HepG2 (cell line): ENCODE measurements at regions not wholly inside any gene's neighbourhood (a gene's known extent, or its start where the extent isn't known, plus 50 kb on each side); places are given as distances from the start of the nearest gene placed in this dataset.

Experiments
- ATAC-seq: fragments of 200-7000 bp; cut with Tn5 transposase; 3 replicates; pipeline ENCODE4 v1.9.1; 2020; ENCODE audit warnings: mild to moderate bottlenecking, moderate library complexity
- BruUV-seq: library from RNA; stranded (reverse); fragments of 400-500 nt; replicated peaks from 2 replicates; lab custom pipeline; 2021; lab: Mats Ljungman, UMichigan
- CTCF ChIA-PET: fragments of 300-600 bp; formaldehyde crosslinking; extraction: SDS; loops from one replicate; lab custom pipeline; 2021; ENCODE audit warnings: low total read pairs, inconsistent platforms, low intra/inter-chr PET ratio; lab: Yijun Ruan, JAX
- POLR2A ChIA-PET: fragments of 350-600 bp; sonication (Branson Sonifier 250); formaldehyde crosslinking; loops from one replicate; lab custom pipeline; 2020; ENCODE audit warnings: antibody characterized with exemption, inconsistent platforms; lab: Yijun Ruan, JAX
- DNase-seq: peaks from one replicate; pipeline ENCODE4 v3.0.0-alpha.2; 2015; ENCODE audit warnings: low spot score
- FAIRE-seq: peaks from 3 replicates; lab custom pipeline; 2011; peaks lifted over from hg19 to GRCh38; lab: Jason Lieb, UNC
- H2AFZ ChIP-seq: one replicate; pipeline ENCODE4 v1.6.1; 2011; ENCODE audit warnings: low read length, inconsistent platforms
- H3K27ac ChIP-seq: fragments of 300-600 bp; 3 replicates; pipeline ENCODE4 v1.8.0; 2011; ENCODE audit warnings: mixed run types, mild to moderate bottlenecking, mixed read lengths, low read length, inconsistent platforms; ENCODE audit not compliant: insufficient read depth; ENCODE audit errors: extremely low read length
- H3K27me3 ChIP-seq, 2 experiments: fragments of 200-600 bp in 1 of 2; 2 replicates in 1 of 2; 3 replicates in 1 of 2; pipeline versions ENCODE4 v1.6.0 to v1.8.0; 2011; ENCODE audit warnings: low read length in 2 of 2, mild to moderate bottlenecking in 2 of 2, moderate library complexity in 2 of 2, inconsistent platforms in 1 of 2; ENCODE audit not compliant: insufficient read depth in 2 of 2, control insufficient read depth in 1 of 2
- H3K36me3 ChIP-seq, 2 experiments: fragments of 200-600 bp in 1 of 2; replicated peaks in 1 of 2; 2 replicates in 1 of 2; 3 replicates in 1 of 2; pipeline versions ENCODE4 v1.5.1 to v1.8.0; 2011; ENCODE audit warnings: low read length in 2 of 2, inconsistent platforms in 1 of 2; ENCODE audit not compliant: insufficient read depth in 2 of 2, control insufficient read depth in 1 of 2
- H3K4me1 ChIP-seq: 2 replicates; pipeline ENCODE4 v1.5.1; 2012; ENCODE audit warnings: low read length, inconsistent platforms; ENCODE audit not compliant: insufficient read depth
- H3K4me2 ChIP-seq: 2 replicates; pipeline ENCODE4 v1.6.0; 2011; ENCODE audit warnings: low read depth, low read length, inconsistent platforms
- H3K4me3 ChIP-seq, 3 experiments: fragments of 200-600 bp in 1 of 3; sonication (generic), shearing (Covaris generic) in 1 of 3; replicated peaks in 1 of 3; 2 replicates each; pipeline ENCODE4 v1.5.1; 2011 to 2016; ENCODE audit warnings: low read length in 3 of 3, inconsistent platforms in 2 of 3, low read depth in 2 of 3, mild to moderate bottlenecking in 2 of 3, control low read depth in 1 of 3, mixed read lengths in 1 of 3; ENCODE audit not compliant: insufficient read depth in 1 of 3
- H3K79me2 ChIP-seq: one replicate; pipeline ENCODE4 v1.6.1; 2011; ENCODE audit warnings: low read length, inconsistent platforms; ENCODE audit not compliant: insufficient read depth
- H3K9ac ChIP-seq: 2 replicates; pipeline ENCODE4 v1.6.0; 2011; ENCODE audit warnings: mild to moderate bottlenecking, low read depth, low read length, inconsistent platforms; ENCODE audit not compliant: insufficient read depth
- H3K9me3 ChIP-seq: 2 replicates; pipeline ENCODE4 v1.5.1; 2012; ENCODE audit warnings: mild to moderate bottlenecking, low read length
- H4K20me1 ChIP-seq: 2 replicates; pipeline ENCODE4 v1.6.0; 2011; ENCODE audit warnings: inconsistent platforms, mild to moderate bottlenecking, low read length, moderate library complexity; ENCODE audit not compliant: insufficient read depth
- ATF2 ChIP-seq: sonication (generic); formaldehyde crosslinking; IDR thresholded peaks from 2 replicates; pipeline ENCODE4 v1.4.0; 2020; ENCODE audit warnings: missing genetic modification reagents
- CENPBD1 ChIP-seq: sonication (generic); formaldehyde crosslinking; IDR thresholded peaks from 2 replicates; pipeline ENCODE4 v1.8.0; 2022; ENCODE audit warnings: missing genetic modification reagents, low read depth, mild to moderate bottlenecking, borderline replicate concordance
- FLYWCH1 ChIP-seq: sonication (generic); formaldehyde crosslinking; IDR thresholded peaks from 2 replicates; pipeline ENCODE4 v1.8.1; 2023; ENCODE audit warnings: mild to moderate bottlenecking, missing genetic modification reagents
- HMGXB4 ChIP-seq, 2 experiments: sonication (generic) in 1 of 2; formaldehyde crosslinking in 1 of 2; IDR thresholded peaks; 2 replicates each; pipeline versions ENCODE4 v1.4.0 to v1.6.1; 2018 to 2020; ENCODE audit warnings: missing genetic modification reagents in 2 of 2, borderline replicate concordance in 1 of 2, low read depth in 1 of 2, mild to moderate bottlenecking in 1 of 2, missing biosample characterization in 1 of 2
- NFYB ChIP-seq: sonication (generic); formaldehyde crosslinking; IDR thresholded peaks from 2 replicates; pipeline ENCODE4 v1.4.0; 2020; ENCODE audit warnings: missing genetic modification reagents
- PAF1 ChIP-seq: IDR thresholded peaks from 2 replicates; pipeline ENCODE4 v1.6.1; 2016; ENCODE audit warnings: missing genetic modification reagents, missing compliant biosample characterization
- ZNF609 ChIP-seq: sonication (generic); formaldehyde crosslinking; IDR thresholded peaks from 2 replicates; pipeline ENCODE4 v1.4.0; 2020; ENCODE audit warnings: mild to moderate bottlenecking, missing genetic modification reagents, borderline replicate concordance
- ZNF780A ChIP-seq: sonication (generic); formaldehyde crosslinking; IDR thresholded peaks from 2 replicates; pipeline ENCODE4 v1.8.0; 2022; ENCODE audit warnings: mild to moderate bottlenecking, missing genetic modification reagents, moderate library complexity
- WGBS: methylation state at CpG from one replicate; pipeline ENCODE4 v1.1.6; 2017; ENCODE audit warnings: low lambda C conversion rate; 5-methylcytosine and 5-hydroxymethylcytosine counted together
- in situ Hi-C: cut with HindIII; loops from 2 replicates; pipeline ENCODE4 v1.10.0; 2017; ENCODE audit warnings: low pct_unique_long_range_greater_than_20kb; ENCODE audit not compliant: extremely low pct_ligation_motif_present
- intact Hi-C: fragments of 100-400 bp; cut with micrococcal nuclease; formaldehyde crosslinking; loops from one replicate; pipeline ENCODE4 v1.10.0; 2022; ENCODE audit not compliant: unreplicated experiment

- H3K79me2 ChIP-seq: no peaks in the 10 kb centered on the region
- H3K36me3 ChIP-seq: no peaks in the 10 kb centered on the region
- H3K27ac ChIP-seq: no peak overlapping the region
- H3K9ac ChIP-seq: no peak overlapping the region
- TF ChIP-seq ZNF609 (CRISPR knock-in tag) (no peak), HMGXB4 (CRISPR knock-in tag; IDR thresholded peaks at IDR 0.05; ENCODE audit: borderline replicate concordance in 1 of 2, low read depth in 1 of 2) (no peak), ZNF780A (CRISPR knock-in tag) (no peak), PAF1 (CRISPR knock-in tag) (no peak), NFYB (CRISPR knock-in tag) (no peak), ATF2 (CRISPR knock-in tag) (no peak), FLYWCH1 (CRISPR knock-in tag) (no peak), CENPBD1 (CRISPR knock-in tag) (no peak)
- H4K20me1 ChIP-seq: no peaks in the 10 kb centered on the region
- no peaks in the 10 kb centered on the region for H3K4me1 ChIP-seq
- H3K9me3 ChIP-seq: peaks cover 66% of the 10 kb centered on the region
- intact Hi-C loops: no loop called here
- 15% methylated on average over 2 of the region's 3 CpGs for WGBS
- CTCF ChIA-PET: no interaction called here
- in situ Hi-C loops: no loop called here
- H3K27me3 ChIP-seq: no peaks in the 10 kb centered on the region
- POLR2A ChIA-PET: no interaction called here
- no peak for DNase-seq
- H3K4me3 ChIP-seq: no peak overlapping the region
- H3K4me2 ChIP-seq: no peak overlapping the region
- no peak overlapping the region for H2AFZ ChIP-seq
- no TSS peak for BruUV-seq
- ATAC-seq: no peak
- no peak for FAIRE-seq
These were observed 98.9 kb downstream of the MRPL39 start for GRCh38 chr21:25508364-25508763.
